ENCODE measurements at regions not wholly inside any gene's neighbourhood (a gene's known extent, or its start where the extent isn't known, plus 50 kb on each side); places are given as distances from the start of the nearest gene placed in this dataset.

DNA sequence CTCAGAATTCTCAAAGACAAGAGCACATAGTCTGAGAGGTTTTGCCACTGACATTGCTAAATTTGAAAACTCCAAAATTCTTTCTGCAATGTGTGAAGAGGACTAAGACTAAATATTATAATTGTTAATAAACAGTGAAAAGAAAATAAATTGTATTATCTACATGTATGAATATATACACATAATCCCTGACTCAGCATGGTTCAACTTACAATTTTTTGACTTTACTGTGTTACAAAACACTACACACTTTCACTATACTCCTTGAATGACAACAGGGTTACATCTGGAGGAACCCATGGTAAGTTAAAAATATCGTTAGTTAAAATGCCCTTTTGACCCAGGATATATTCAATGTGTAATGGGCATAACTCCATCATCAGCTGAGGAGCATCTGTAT lies 2017.2 kb upstream of the TENM3 start:
- Histone ChIP-seq H3K9me3 (no peaks in the 10 kb centered on the region), H3K36me3 (replicated peaks in 1 of 2; ENCODE audit: insufficient read depth in 1 of 2, low read depth in 2 of 2) (no peaks in the 10 kb centered on the region), H3K27me3 (no peaks in the 10 kb centered on the region), H3K4me1 (no peaks in the 10 kb centered on the region), H3K4me3 (no peak overlapping the region), H3K27ac (no peak overlapping the region)
- intact Hi-C loops (cut with DNase I), result no loop called here
- no peak for DNase-seq
- WGBS, 2 donors, result 80 to 83% methylated on average over 1 of the region's 1 CpG
- TF ChIP-seq, protein P1, sequence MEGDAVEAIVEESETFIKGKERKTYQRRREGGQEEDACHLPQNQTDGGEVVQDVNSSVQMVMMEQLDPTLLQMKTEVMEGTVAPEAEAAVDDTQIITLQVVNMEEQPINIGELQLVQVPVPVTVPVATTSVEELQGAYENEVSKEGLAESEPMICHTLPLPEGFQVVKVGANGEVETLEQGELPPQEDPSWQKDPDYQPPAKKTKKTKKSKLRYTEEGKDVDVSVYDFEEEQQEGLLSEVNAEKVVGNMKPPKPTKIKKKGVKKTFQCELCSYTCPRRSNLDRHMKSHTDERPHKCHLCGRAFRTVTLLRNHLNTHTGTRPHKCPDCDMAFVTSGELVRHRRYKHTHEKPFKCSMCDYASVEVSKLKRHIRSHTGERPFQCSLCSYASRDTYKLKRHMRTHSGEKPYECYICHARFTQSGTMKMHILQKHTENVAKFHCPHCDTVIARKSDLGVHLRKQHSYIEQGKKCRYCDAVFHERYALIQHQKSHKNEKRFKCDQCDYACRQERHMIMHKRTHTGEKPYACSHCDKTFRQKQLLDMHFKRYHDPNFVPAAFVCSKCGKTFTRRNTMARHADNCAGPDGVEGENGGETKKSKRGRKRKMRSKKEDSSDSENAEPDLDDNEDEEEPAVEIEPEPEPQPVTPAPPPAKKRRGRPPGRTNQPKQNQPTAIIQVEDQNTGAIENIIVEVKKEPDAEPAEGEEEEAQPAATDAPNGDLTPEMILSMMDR (IDR thresholded peaks at IDR 0.05), result no peak
- TF ChIP-seq POLR2A (IDR thresholded peaks at IDR 0.05), result no peak
- ATAC-seq, result no peak

DNA sequence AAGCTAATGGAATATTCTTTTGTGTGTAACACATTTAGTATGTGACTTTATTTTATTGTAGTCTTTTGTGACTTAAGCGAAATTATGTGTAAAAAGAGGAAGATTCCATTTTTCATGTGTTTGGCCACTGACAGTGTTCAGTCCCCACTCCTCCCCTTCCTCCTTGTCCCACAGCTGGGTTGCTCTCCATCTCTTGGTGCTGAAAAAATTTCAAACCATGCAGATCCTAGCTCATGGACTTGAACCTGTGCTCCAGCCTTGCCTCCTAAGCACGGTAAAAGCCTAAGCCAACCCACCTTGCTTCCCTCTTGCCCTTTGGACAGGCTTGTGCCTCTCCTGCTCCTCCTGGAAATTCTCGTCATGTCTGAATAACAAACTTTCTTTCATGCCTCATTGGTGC lies 2008.5 kb upstream of the TENM3 start:
- no peaks in the 10 kb centered on the region for H3K36me3 ChIP-seq (replicated peaks in 1 of 2; ENCODE audit: insufficient read depth in 1 of 2, low read depth in 2 of 2)
- no peaks in the 10 kb centered on the region for H3K27me3 ChIP-seq
- intact Hi-C loops (cut with DNase I), result no loop called here
- no peak overlapping the region for H3K27ac ChIP-seq
- no peak overlapping the region for H3K4me3 ChIP-seq
- no peaks in the 10 kb centered on the region for H3K9me3 ChIP-seq
- DNase-seq (no peak), ATAC-seq (no peak)
- H3K4me1 ChIP-seq, result no peaks in the 10 kb centered on the region
- no peak for TF ChIP-seq POLR2A (IDR thresholded peaks at IDR 0.05)
- TF ChIP-seq, protein P1 (IDR thresholded peaks at IDR 0.05), result no peak
- 62 to 73% methylated on average over 3 of the region's 3 CpGs for WGBS, 2 donors

DNA sequence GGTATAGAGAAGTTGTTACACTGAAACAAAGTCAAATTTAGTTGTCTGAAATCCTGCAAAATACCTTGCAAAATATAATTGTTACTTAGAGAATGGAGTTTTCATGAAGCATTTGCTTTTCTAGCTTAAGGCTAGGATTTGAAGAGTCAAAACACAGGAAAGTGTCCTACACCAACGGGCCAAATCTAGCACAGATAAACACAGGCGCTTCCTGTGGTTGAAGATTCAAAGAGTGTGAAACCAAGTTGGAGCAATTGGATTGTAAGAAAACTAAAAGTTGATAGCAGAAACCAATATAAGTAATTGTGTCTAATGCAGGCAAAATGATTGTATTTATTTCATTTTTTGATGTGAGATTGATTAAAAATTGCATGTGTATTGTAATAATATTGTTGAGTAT lies 2002.5 kb upstream of the TENM3 start:
- DNase-seq, result no peak
- Histone ChIP-seq H3K4me1 (no peaks in the 10 kb centered on the region), H3K27me3 (no peaks in the 10 kb centered on the region), H3K9me3 (no peaks in the 10 kb centered on the region), H3K4me3 (no peak overlapping the region), H3K36me3 (replicated peaks in 1 of 2; ENCODE audit: insufficient read depth in 1 of 2, low read depth in 2 of 2) (no peaks in the 10 kb centered on the region), H3K27ac (no peak overlapping the region)
- TF ChIP-seq, protein P1 (IDR thresholded peaks at IDR 0.05), result no peak
- no peak for TF ChIP-seq POLR2A (IDR thresholded peaks at IDR 0.05)
- WGBS, 2 donors, result 69 to 73% methylated on average over 2 of the region's 2 CpGs
- intact Hi-C loops (cut with DNase I), result no loop called here
- ATAC-seq, result no peak

- no peak for TF ChIP-seq POLR2A (IDR thresholded peaks at IDR 0.05)
- TF ChIP-seq, protein P1 (IDR thresholded peaks at IDR 0.05), result no peak
- no peaks in the 10 kb centered on the region for H3K36me3 ChIP-seq (replicated peaks in 1 of 2; ENCODE audit: insufficient read depth in 1 of 2, low read depth in 2 of 2)
- intact Hi-C loops (cut with DNase I), result no loop called here
Observed at GRCh38 chr4:180253419-180253818, 1989.8 kb upstream of the TENM3 start.

DNA sequence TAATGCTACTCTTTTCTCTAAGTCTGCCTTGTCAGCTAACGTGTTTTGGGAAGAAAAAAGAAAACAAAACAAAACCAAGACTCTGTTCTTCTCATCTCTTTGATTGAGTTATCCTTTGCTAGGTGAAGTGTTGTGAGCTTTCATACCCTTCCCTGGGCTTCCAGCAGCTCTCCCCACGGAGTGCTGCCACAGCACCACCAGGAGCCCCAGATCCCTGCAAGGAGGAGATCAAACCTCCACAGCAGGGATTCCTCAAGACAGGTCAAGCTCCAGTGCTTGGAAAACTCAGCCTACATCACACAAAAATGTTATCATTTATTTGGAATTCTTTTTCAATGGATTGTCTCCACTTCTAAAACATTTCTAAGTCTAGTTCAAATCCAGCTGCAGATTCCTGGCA lies 1981.9 kb upstream of the TENM3 start:
- WGBS, 2 donors, result 41 to 46% methylated on average over 2 of the region's 2 CpGs

More at GRCh38 chr4:180253419-180253818, 1989.8 kb upstream of the TENM3 start:
- ATAC-seq (no peak), DNase-seq (no peak)
- no peaks in the 10 kb centered on the region for H3K27me3 ChIP-seq
- no peak overlapping the region for H3K4me3 ChIP-seq
- H3K27ac ChIP-seq, result no peak overlapping the region
- 50 to 67% methylated on average over 1 of the region's 1 CpG for WGBS, 2 donors
- H3K4me1 ChIP-seq, result no peaks in the 10 kb centered on the region
- no peaks in the 10 kb centered on the region for H3K9me3 ChIP-seq

More for the DNA sequence above, 1981.9 kb upstream of the TENM3 start:
- Histone ChIP-seq H3K36me3 (replicated peaks in 1 of 2; ENCODE audit: insufficient read depth in 1 of 2, low read depth in 2 of 2) (no peaks in the 10 kb centered on the region), H3K27ac (no peak overlapping the region), H3K9me3 (no peaks in the 10 kb centered on the region), H3K4me1 (no peaks in the 10 kb centered on the region), H3K4me3 (no peak overlapping the region), H3K27me3 (no peaks in the 10 kb centered on the region)
- intact Hi-C loops (cut with DNase I), result no loop called here
- DNase-seq (no peak), ATAC-seq (no peak)
- TF ChIP-seq POLR2A (IDR thresholded peaks at IDR 0.05), result no peak
- TF ChIP-seq, protein P1 (IDR thresholded peaks at IDR 0.05), result no peak
